IMR-90 (cell line): ENCODE measurements at regions not wholly inside any gene's neighbourhood (a gene's known extent, or its start where the extent isn't known, plus 50 kb on each side); places are given as distances from the start of the nearest gene placed in this dataset.

Experiments
- ATAC-seq: fragments of 200-7000 bp; cut with Tn5 transposase; 2 replicates; pipeline ENCODE4 v1.9.1; 2020; ENCODE audit warnings: low read depth, mild to moderate bottlenecking, moderate library complexity
- BruUV-seq: library from RNA; stranded (reverse); fragments of 400-500 nt; replicated peaks from 2 replicates; lab custom pipeline; 2021; lab: Mats Ljungman, UMichigan
- CTCF ChIA-PET: fragments of 300-600 bp; formaldehyde crosslinking; extraction: SDS; loops from one replicate; lab custom pipeline; 2021; ENCODE audit warnings: antibody characterized with exemption; lab: Yijun Ruan, JAX
- POLR2A ChIA-PET: fragments of 300-600 bp; sonication (Branson Sonifier 250); formaldehyde crosslinking; loops from one replicate; lab custom pipeline; 2022; ENCODE audit warnings: antibody characterized with exemption; ENCODE audit not compliant: unreplicated experiment; lab: Charles Lee
- DNase-seq: peaks from one replicate; pipeline ENCODE4 v3.0.0; 2013
- H2AFZ ChIP-seq: replicated peaks from 2 replicates; pipeline ENCODE3; 2013; ENCODE audit warnings: low read length, mild to moderate bottlenecking; ENCODE audit not compliant: poor library complexity
- H2AK5ac ChIP-seq: 2 replicates; pipeline ENCODE4 v1.6.1; 2013; ENCODE audit warnings: low read depth, low read length, inconsistent platforms
- H2AK9ac ChIP-seq: replicated peaks from 2 replicates; pipeline ENCODE3; 2013; ENCODE audit warnings: mild to moderate bottlenecking, low read depth, low read length, moderate library complexity; ENCODE audit not compliant: poor library complexity
- H2BK120ac ChIP-seq: 2 replicates; pipeline ENCODE4 v1.6.1; 2013; ENCODE audit warnings: low read depth, low read length, inconsistent platforms
- H2BK15ac ChIP-seq: 3 replicates; pipeline ENCODE4 v1.6.1; 2013; ENCODE audit warnings: low read depth, low read length, inconsistent platforms
- H2BK20ac ChIP-seq: 2 replicates; pipeline ENCODE4 v1.6.1; 2013; ENCODE audit warnings: low read depth, mild to moderate bottlenecking, inconsistent platforms, low read length, moderate library complexity
- H2BK5ac ChIP-seq: 2 replicates; pipeline ENCODE4 v1.6.1; 2013; ENCODE audit warnings: mild to moderate bottlenecking, low read depth, low read length, inconsistent platforms; ENCODE audit not compliant: poor library complexity, severe bottlenecking
- H3K14ac ChIP-seq: replicated peaks from 2 replicates; pipeline ENCODE4 v1.6.1; 2013; ENCODE audit warnings: low read depth, low read length, inconsistent platforms
- H3K18ac ChIP-seq: 2 replicates; pipeline ENCODE4 v1.6.1; 2013; ENCODE audit warnings: low read depth, low read length, control low read depth
- H3K23ac ChIP-seq: 2 replicates; pipeline ENCODE4 v1.6.1; 2013; ENCODE audit warnings: low read depth, low read length, inconsistent platforms
- H3K27ac ChIP-seq: 2 replicates; pipeline ENCODE4 v1.5.1; 2013; ENCODE audit warnings: mild to moderate bottlenecking, control low read depth, low read length; ENCODE audit not compliant: insufficient read depth
- H3K27me3 ChIP-seq: 2 replicates; pipeline ENCODE4 v1.6.1; 2013; ENCODE audit warnings: low read length; ENCODE audit not compliant: control insufficient read depth, insufficient read depth
- H3K36me3 ChIP-seq: 2 replicates; pipeline ENCODE4 v1.6.1; 2013; ENCODE audit warnings: low read length, mixed read lengths; ENCODE audit not compliant: control insufficient read depth, insufficient read depth
- H3K4ac ChIP-seq: 2 replicates; pipeline ENCODE4 v1.6.1; 2013; ENCODE audit warnings: low read depth, low read length, inconsistent platforms
- H3K4me1 ChIP-seq: 2 replicates; pipeline ENCODE4 v1.6.1; 2013; ENCODE audit warnings: low read length, mixed read lengths; ENCODE audit not compliant: control insufficient read depth, insufficient read depth
- H3K4me2 ChIP-seq: 2 replicates; pipeline ENCODE4 v1.6.1; 2013; ENCODE audit warnings: low read depth, mild to moderate bottlenecking, control low read depth, low read length, moderate library complexity
- H3K4me3 ChIP-seq: 2 replicates; pipeline ENCODE4 v1.5.1; 2013; ENCODE audit warnings: low read depth, mild to moderate bottlenecking, control low read depth, low read length, moderate library complexity; ENCODE audit not compliant: insufficient read depth
- H3K56ac ChIP-seq: 2 replicates; pipeline ENCODE4 v1.6.1; 2013; ENCODE audit warnings: low read length, inconsistent platforms; ENCODE audit not compliant: insufficient read depth; ENCODE audit errors: extremely low read depth
- H3K79me1 ChIP-seq, 2 experiments: 2 replicates each; pipeline ENCODE4 v1.6.1; 2013; ENCODE audit warnings: low read length in 2 of 2, inconsistent platforms in 1 of 2, low read depth in 1 of 2
- H3K9ac ChIP-seq: 2 replicates; pipeline ENCODE4 v1.6.1; 2013; ENCODE audit warnings: low read depth, low read length, control low read depth
- H3K9me1 ChIP-seq: 2 replicates; pipeline ENCODE4 v1.6.1; 2013; ENCODE audit warnings: low read length, inconsistent platforms; ENCODE audit not compliant: insufficient read depth
- H3K9me3 ChIP-seq: 2 replicates; pipeline ENCODE4 v1.6.1; 2013; ENCODE audit warnings: low read length; ENCODE audit not compliant: control insufficient read depth, insufficient read depth
- H4K20me1 ChIP-seq: 2 replicates; pipeline ENCODE4 v1.6.1; 2013; ENCODE audit warnings: low read length, inconsistent platforms; ENCODE audit not compliant: insufficient read depth
- H4K5ac ChIP-seq: 2 replicates; pipeline ENCODE4 v1.6.1; 2013; ENCODE audit warnings: mild to moderate bottlenecking, low read depth, low read length, control low read depth
- H4K8ac ChIP-seq, 2 experiments: 2 replicates each; pipeline ENCODE4 v1.6.1; 2013; ENCODE audit warnings: low read depth in 2 of 2, low read length in 2 of 2, control low read depth in 1 of 2, inconsistent platforms in 1 of 2
- H4K91ac ChIP-seq: 2 replicates; pipeline ENCODE4 v1.6.1; 2013; ENCODE audit warnings: low read depth, low read length, inconsistent platforms; ENCODE audit not compliant: insufficient read depth
- BHLHE40 ChIP-seq: fragments of 150-350 bp; IDR thresholded peaks from 2 replicates; pipeline ENCODE4 v1.6.1; 2016; ENCODE audit warnings: mild to moderate bottlenecking, low read depth, low read length
- CEBPB ChIP-seq: IDR thresholded peaks from 2 replicates; pipeline ENCODE4 v1.6.1; 2012; ENCODE audit warnings: low read depth, low read length, improper control_type of control experiment
- CHD1 ChIP-seq: IDR thresholded peaks from 2 replicates; pipeline ENCODE4 v1.6.1; 2012; ENCODE audit warnings: low read depth, low read length, improper control_type of control experiment
- CTCF ChIP-seq: conservative IDR thresholded peaks from 2 replicates; pipeline ENCODE4 v1.5.1; 2012; ENCODE audit warnings: mild to moderate bottlenecking, low read depth, low read length, improper control_type of control experiment
- ELK1 ChIP-seq: fragments of 150-350 bp; IDR thresholded peaks from 2 replicates; pipeline ENCODE4 v1.6.1; 2016; ENCODE audit warnings: low read depth, mild to moderate bottlenecking, low read length, moderate library complexity, borderline replicate concordance
- FOS ChIP-seq: fragments of 150-350 bp; IDR thresholded peaks from 2 replicates; pipeline ENCODE4 v1.6.1; 2016; ENCODE audit warnings: low read depth, low read length
- MAFK ChIP-seq: IDR thresholded peaks from 2 replicates; pipeline ENCODE4 v1.6.1; 2012; ENCODE audit warnings: low read depth, low read length, improper control_type of control experiment
- MAZ ChIP-seq: IDR thresholded peaks from 2 replicates; pipeline ENCODE4 v1.6.1; 2012; ENCODE audit warnings: low read depth, mild to moderate bottlenecking, low read length, improper control_type of control experiment, moderate library complexity, borderline replicate concordance
- MXI1 ChIP-seq: IDR thresholded peaks from 2 replicates; pipeline ENCODE4 v1.6.1; 2012; ENCODE audit warnings: low read depth, mild to moderate bottlenecking, low read length, moderate library complexity, borderline replicate concordance
- NFE2L2 ChIP-seq: fragments of 150-350 bp; IDR thresholded peaks from 2 replicates; pipeline ENCODE4 v1.6.1; 2016; ENCODE audit warnings: low read depth, mild to moderate bottlenecking, low read length
- POLR2A ChIP-seq: IDR thresholded peaks from 2 replicates; pipeline ENCODE4 v1.6.1; 2012; ENCODE audit warnings: mild to moderate bottlenecking, low read depth, low read length
- RAD21 ChIP-seq: IDR thresholded peaks from 2 replicates; pipeline ENCODE4 v1.6.1; 2012; ENCODE audit warnings: low read length, improper control_type of control experiment
- RCOR1 ChIP-seq: IDR thresholded peaks from 2 replicates; pipeline ENCODE4 v1.6.1; 2012; ENCODE audit warnings: mild to moderate bottlenecking, low read length, improper control_type of control experiment; ENCODE audit not compliant: insufficient replicate concordance
- RFX5 ChIP-seq: IDR thresholded peaks from 2 replicates; pipeline ENCODE4 v1.8.0; 2012; ENCODE audit warnings: low read depth, mild to moderate bottlenecking, low read length, moderate library complexity
- SMC3 ChIP-seq: fragments of 150-350 bp; IDR thresholded peaks from 2 replicates; pipeline ENCODE4 v1.6.1; 2016; ENCODE audit warnings: low read depth, mild to moderate bottlenecking, antibody characterized with exemption, low read length, moderate library complexity
- USF2 ChIP-seq: fragments of 150-350 bp; IDR thresholded peaks from 2 replicates; pipeline ENCODE4 v1.6.1; 2017; ENCODE audit warnings: mild to moderate bottlenecking, antibody characterized with exemption, low read length, low read depth
- WGBS, 2 experiments: methylation state at CpG; one replicate each; pipeline versions ENCODE4 v1.1.5 to v1.1.7; 2013; ENCODE audit warnings: missing lambda C conversion rate in 2 of 2; ENCODE audit not compliant: insufficient read length in 1 of 2; ENCODE audit errors: extremely low coverage in 2 of 2; 5-methylcytosine and 5-hydroxymethylcytosine counted together
- dilution Hi-C: fragments of 300-500 bp; cut with HindIII; formaldehyde crosslinking; loops from one replicate; pipeline ENCODE4 v1.14.3; 2018; ENCODE audit warnings: low sequenced_read_pairs; ENCODE audit not compliant: unreplicated experiment
- in situ Hi-C: fragments of 300-500 bp; cut with MboI; formaldehyde crosslinking; loops from 3 replicates; pipeline ENCODE4 v1.14.3; 2019; ENCODE audit warnings: low sequenced_read_pairs, inconsistent platforms, mixed read lengths
- intact Hi-C: fragments of 100-400 bp; cut with micrococcal nuclease; formaldehyde crosslinking; loops from 2 replicates; pipeline ENCODE4 v1.10.0; 2022

GRCh38 chr20:40753472-40753871, 64.4 kb upstream of the MAFB start:
- Histone ChIP-seq H3K9me1 (peaks cover 3% of the 10 kb centered on the region; the same call in 1 of the 2 replicates), H3K14ac (no peak overlapping the region), H3K23ac (no peak overlapping the region), H2BK120ac (no peak overlapping the region), H4K5ac (no peak overlapping the region), H3K18ac (no peak overlapping the region), H4K91ac (no peak overlapping the region), H3K4me3 (no peak overlapping the region), H2AK5ac (no peak overlapping the region), H2BK15ac (no peak overlapping the region), H2AK9ac (no peak overlapping the region), H4K20me1 (no peaks in the 10 kb centered on the region), H3K27me3 (no peaks in the 10 kb centered on the region), H4K8ac (no peak overlapping the region), H3K4me2 (no peak overlapping the region), H2BK5ac (no peak overlapping the region), H3K56ac (no peak overlapping the region), H2BK20ac (no peak overlapping the region), H3K79me1 (no peaks in the 10 kb centered on the region), H3K4me1 (no peaks in the 10 kb centered on the region; the same call in 1 of the 2 replicates), H3K27ac (no peak overlapping the region), H3K36me3 (no peaks in the 10 kb centered on the region), H3K4ac (no peak overlapping the region), H2AFZ (no peak overlapping the region), H3K9me3 (no peaks in the 10 kb centered on the region), H3K9ac (no peak overlapping the region)
- ATAC-seq (no peak), DNase-seq (no peak)
- POLR2A ChIA-PET = no interaction called here
- in situ Hi-C loops (no loop called here), intact Hi-C loops (no loop called here), dilution Hi-C loops (no loop called here)
- TF ChIP-seq BHLHE40 (no peak), POLR2A (no peak), USF2 (no peak), NFE2L2 (no peak), CHD1 (no peak), RAD21 (no peak), RFX5 (no peak), MAZ (no peak), MAFK (no peak), RCOR1 (no peak), CTCF (no peak), MXI1 (no peak), FOS (no peak), ELK1 (no peak), CEBPB (no peak), SMC3 (no peak)
- CTCF ChIA-PET = no interaction called here
- WGBS, 2 experiments = 100% methylated on average over 1 of the region's 4 CpGs; no CpG with 5 or more reads in 1 of the 2 experiments
- BruUV-seq = no TSS peak
